Keratinocyte (primary cell): ENCODE measurements at regions not wholly inside any gene's neighbourhood (a gene's known extent, or its start where the extent isn't known, plus 50 kb on each side); places are given as distances from the start of the nearest gene placed in this dataset.

ENCODE experiments used
- DNase-seq: peaks from one replicate; pipeline ENCODE4 v3.0.0-alpha.2; 2011; ENCODE audit warnings: low read depth, missing footprints, low spot score
- FAIRE-seq: peaks from 2 replicates; lab custom pipeline; 2011; peaks lifted over from hg19 to GRCh38; lab: Jason Lieb, UNC
- H2AFZ ChIP-seq: 2 replicates; pipeline ENCODE4 v1.6.0; 2012; ENCODE audit warnings: low read length, control low read depth, inconsistent platforms; ENCODE audit not compliant: control insufficient read depth
- H3K27ac ChIP-seq: 2 replicates; pipeline ENCODE4 v1.5.1; 2011; ENCODE audit warnings: low read length; ENCODE audit not compliant: control insufficient read depth, insufficient read depth
- H3K27me3 ChIP-seq: 3 replicates; pipeline ENCODE4 v1.6.0; 2011; ENCODE audit warnings: low read length; ENCODE audit not compliant: control insufficient read depth, insufficient read depth; ENCODE audit errors: extremely low read depth
- H3K36me3 ChIP-seq, 2 experiments: 2 replicates in 1 of 2; 3 replicates in 1 of 2; pipeline ENCODE4 v1.5.1; 2011; ENCODE audit warnings: low read length in 2 of 2, mild to moderate bottlenecking in 1 of 2; ENCODE audit not compliant: control insufficient read depth in 2 of 2, insufficient read depth in 2 of 2; ENCODE audit errors: extremely low read depth in 1 of 2
- H3K4me1 ChIP-seq: 3 replicates; pipeline ENCODE4 v1.5.1; 2011; ENCODE audit warnings: low read length; ENCODE audit not compliant: control insufficient read depth, insufficient read depth; ENCODE audit errors: extremely low read depth
- H3K4me2 ChIP-seq: 3 replicates; pipeline ENCODE4 v1.6.0; 2011; ENCODE audit warnings: low read depth, low read length; ENCODE audit not compliant: control insufficient read depth, insufficient read depth; ENCODE audit errors: extremely low read depth
- H3K4me3 ChIP-seq, 3 experiments: fragments of 200-600 bp in 1 of 3; sonication (generic) in 1 of 3; 2 replicates in 2 of 3; 3 replicates in 1 of 3; pipeline ENCODE4 v1.5.1; 2011 to 2016; ENCODE audit warnings: low read length in 3 of 3, mild to moderate bottlenecking in 3 of 3, control low read depth in 2 of 3, inconsistent platforms in 1 of 3, low read depth in 1 of 3, mixed read lengths in 1 of 3, mixed run types in 1 of 3, moderate library complexity in 1 of 3; ENCODE audit not compliant: control insufficient read depth in 2 of 3, insufficient read depth in 2 of 3; ENCODE audit errors: extremely low read depth in 1 of 3
- H3K79me2 ChIP-seq: 2 replicates; pipeline ENCODE4 v1.6.0; 2012; ENCODE audit warnings: low read length; ENCODE audit not compliant: control insufficient read depth, insufficient read depth
- H3K9ac ChIP-seq: 3 replicates; pipeline ENCODE4 v1.6.0; 2011; ENCODE audit warnings: low read length; ENCODE audit not compliant: control insufficient read depth, insufficient read depth; ENCODE audit errors: extremely low read depth
- H3K9me1 ChIP-seq: 3 replicates; pipeline ENCODE4 v1.6.0; 2011; ENCODE audit warnings: low read length; ENCODE audit not compliant: control insufficient read depth, insufficient read depth; ENCODE audit errors: extremely low read depth
- H3K9me3 ChIP-seq: 2 replicates; pipeline ENCODE4 v1.5.1; 2012; ENCODE audit warnings: low read depth, low read length; ENCODE audit not compliant: control insufficient read depth
- H4K20me1 ChIP-seq: 3 replicates; pipeline ENCODE4 v1.6.0; 2011; ENCODE audit warnings: low read length; ENCODE audit not compliant: control insufficient read depth, insufficient read depth; ENCODE audit errors: extremely low read depth
- CTCF ChIP-seq, 3 experiments: IDR thresholded peaks in 1 of 3; conservative IDR thresholded peaks in 1 of 3; optimal IDR thresholded peaks in 1 of 3; 2 replicates in 2 of 3; 3 replicates in 1 of 3; pipeline versions ENCODE3 to v1.5.1; 2011; ENCODE audit warnings: low read length in 3 of 3, mild to moderate bottlenecking in 3 of 3, moderate library complexity in 2 of 3, control low read depth in 1 of 3, inconsistent platforms in 1 of 3; ENCODE audit not compliant: insufficient read depth in 2 of 3; ENCODE audit errors: extremely low read depth in 1 of 3
- EZH2 ChIP-seq: IDR thresholded peaks from one replicate; pipeline ENCODE4 v1.6.1; 2012; ENCODE audit warnings: inconsistent platforms, mild to moderate bottlenecking, low read length, moderate library complexity
- dilution Hi-C: fragments of 300-500 bp; cut with MboI; formaldehyde crosslinking; loops from one replicate; pipeline ENCODE4 v1.7.0; 2020; ENCODE audit warnings: low sequenced_read_pairs; ENCODE audit not compliant: extremely low pct_ligation_motif_present

GRCh38 chr6:147695819-147696218 lies 187.3 kb downstream of the SAMD5 start:
- no peak for DNase-seq
- dilution Hi-C loops = no loop called here
- Histone ChIP-seq H3K4me3 (no peak overlapping the region), H3K36me3 (no peaks in the 10 kb centered on the region), H3K9me1 (no peaks in the 10 kb centered on the region), H3K4me1 (peaks cover 3% of the 10 kb centered on the region), H3K4me2 (no peak overlapping the region), H2AFZ (no peak overlapping the region), H3K9me3 (no peaks in the 10 kb centered on the region), H3K9ac (no peak overlapping the region), H4K20me1 (no peaks in the 10 kb centered on the region), H3K79me2 (no peaks in the 10 kb centered on the region), H3K27me3 (no peaks in the 10 kb centered on the region), H3K27ac (no peak overlapping the region)
- TF ChIP-seq EZH2 = no peak
- TF ChIP-seq CTCF (optimal IDR thresholded peaks at IDR 0.05 in 1 of 3, IDR thresholded peaks at IDR 0.05 in 1 of 3, conservative IDR thresholded peaks at IDR 0.05 in 1 of 3; ENCODE audit: extremely low read depth in 1 of 3, insufficient read depth in 2 of 3, low read length in 3 of 3) = no peak
- FAIRE-seq = no peak

- Histone ChIP-seq H3K9me1 (no peaks in the 10 kb centered on the region), H3K4me1 (peaks cover 3% of the 10 kb centered on the region), H3K4me2 (no peak overlapping the region), H3K36me3 (no peaks in the 10 kb centered on the region), H3K9ac (no peak overlapping the region), H4K20me1 (no peaks in the 10 kb centered on the region), H2AFZ (no peak overlapping the region), H3K27ac (no peak overlapping the region), H3K9me3 (no peaks in the 10 kb centered on the region), H3K27me3 (no peaks in the 10 kb centered on the region), H3K79me2 (no peaks in the 10 kb centered on the region), H3K4me3 (no peak overlapping the region)
- FAIRE-seq = no peak
- TF ChIP-seq EZH2 (no peak), CTCF (optimal IDR thresholded peaks at IDR 0.05 in 1 of 3, IDR thresholded peaks at IDR 0.05 in 1 of 3, conservative IDR thresholded peaks at IDR 0.05 in 1 of 3; ENCODE audit: extremely low read depth in 1 of 3, insufficient read depth in 2 of 3, low read length in 3 of 3) (no peak)
- dilution Hi-C loops = no loop called here
- no peak for DNase-seq
These were observed 190.7 kb downstream of the SAMD5 start for GRCh38 chr6:147699140-147699539.
